ENCODE measurements at regions not wholly inside any gene's neighbourhood (a gene's known extent, or its start where the extent isn't known, plus 50 kb on each side); places are given as distances from the start of the nearest gene placed in this dataset.

GRCh38 chr14:39492267-39492666 lies 60.0 kb upstream of the FBXO33 start:
- POLR2A ChIA-PET = no interaction called here

More at GRCh38 chr14:39492267-39492666, 60.0 kb upstream of the FBXO33 start:
- Histone ChIP-seq H3K79me2 (ENCODE audit: insufficient read depth) (no peaks in the 10 kb centered on the region), H3K27ac (ENCODE audit: low read depth in 2 of 2, low read length in 1 of 2) (no peak overlapping the region), H3K9me2 (no peaks in the 10 kb centered on the region), H3K4me3 (ENCODE audit: low read depth in 2 of 2, low read length in 1 of 2) (no peak overlapping the region), H3K27me3 (ENCODE audit: insufficient read depth) (no peaks in the 10 kb centered on the region), H3F3A (replicated peaks; ENCODE audit: insufficient read depth) (no peaks in the 10 kb centered on the region), H3K4me1 (ENCODE audit: control insufficient read depth in 1 of 2, insufficient read depth in 2 of 2, low read depth in 1 of 2, low read length in 1 of 2) (peaks cover 0 to 3% of the 10 kb centered on the region in 2 experiments; a peak in 1 of 4 replicates), H4K20me1 (ENCODE audit: insufficient read depth) (no peaks in the 10 kb centered on the region), H2AFZ (ENCODE audit: low read depth) (no peak overlapping the region), H3K9me3 (no peaks in the 10 kb centered on the region), H3K4me2 (no peak overlapping the region), H3K36me3 (replicated peaks in 1 of 2; ENCODE audit: control insufficient read depth in 1 of 2, insufficient read depth in 2 of 2, low read length in 1 of 2) (no peaks in the 10 kb centered on the region), H3K9ac (no peak overlapping the region)
- DNase-seq = no peak
- 22% methylated on average over 2 of the region's 2 CpGs for WGBS (ENCODE audit: low lambda C conversion rate)
- no peak for TF ChIP-seq CHD2 (IDR thresholded peaks at IDR 0.05; ENCODE audit: low read length, partially characterized antibody)
- peak; percentile 41; the same call in 1 of the 2 replicates for TF ChIP-seq PBX3 (IDR thresholded peaks at IDR 0.05)
- TF ChIP-seq JUND (IDR thresholded peaks at IDR 0.05) = peak; percentile 44; the same call in 1 of the 2 replicates
- TF ChIP-seq USF1 (IDR thresholded peaks at IDR 0.05; ENCODE audit: borderline replicate concordance, low read depth) = no peak
- no peak for TF ChIP-seq MAX (IDR thresholded peaks at IDR 0.05; ENCODE audit: low read depth)
- TF ChIP-seq RAD21 (IDR thresholded peaks at IDR 0.05; ENCODE audit: low read length) = no peak
- TF ChIP-seq RFX5 (IDR thresholded peaks at IDR 0.05; ENCODE audit: low read length) = no peak
- TF ChIP-seq FOXJ3 (CRISPR knock-in tag; IDR thresholded peaks at IDR 0.05) = no peak
- peak; percentile 56; the same call in 1 of the 2 replicates for TF ChIP-seq FOSL2 (IDR thresholded peaks at IDR 0.05; ENCODE audit: borderline replicate concordance, low read depth)
- TF ChIP-seq MXI1 (IDR thresholded peaks at IDR 0.05; ENCODE audit: low read depth, low read length) = no peak
- TF ChIP-seq ELF1 (IDR thresholded peaks at IDR 0.05) = no peak
- no peak for TF ChIP-seq RCOR1 (IDR thresholded peaks at IDR 0.05; ENCODE audit: low read length)
- no peak for TF ChIP-seq CTCF (IDR thresholded peaks at IDR 0.05)
- no peak for TF ChIP-seq NFIC (IDR thresholded peaks at IDR 0.05; ENCODE audit: borderline replicate concordance)
- no peak for TF ChIP-seq EP300 (IDR thresholded peaks at IDR 0.05; ENCODE audit: borderline replicate concordance in 1 of 2, low read depth in 1 of 2, low read length in 1 of 2)
- no peak for TF ChIP-seq EZH2phosphoT487 (IDR thresholded peaks at IDR 0.05; ENCODE audit: borderline replicate concordance, low read depth)
- no peak for TF ChIP-seq IRF3 (IDR thresholded peaks at IDR 0.05; ENCODE audit: low read depth, low read length)
- CTCF ChIA-PET = no interaction called here
